SIG-M5 treated with dmso at 0.1 percent for 504 hours (cell line): ENCODE measurements at regions not wholly inside any gene's neighbourhood (a gene's known extent, or its start where the extent isn't known, plus 50 kb on each side); places are given as distances from the start of the nearest gene placed in this dataset.

Experiments used
- DNase-seq: peaks from one replicate; lab custom pipeline; 2025; ENCODE audit not compliant: unreplicated experiment; lab: John Stamatoyannopoulos, UW

GRCh38 chr4:152100379-152101201 lies 339.8 kb upstream of the GATB start:
- no peak for DNase-seq

- DNase-seq: no peak
Measured at GRCh38 chr4:152099981-152100378, 339.2 kb upstream of the GATB start.

DNA sequence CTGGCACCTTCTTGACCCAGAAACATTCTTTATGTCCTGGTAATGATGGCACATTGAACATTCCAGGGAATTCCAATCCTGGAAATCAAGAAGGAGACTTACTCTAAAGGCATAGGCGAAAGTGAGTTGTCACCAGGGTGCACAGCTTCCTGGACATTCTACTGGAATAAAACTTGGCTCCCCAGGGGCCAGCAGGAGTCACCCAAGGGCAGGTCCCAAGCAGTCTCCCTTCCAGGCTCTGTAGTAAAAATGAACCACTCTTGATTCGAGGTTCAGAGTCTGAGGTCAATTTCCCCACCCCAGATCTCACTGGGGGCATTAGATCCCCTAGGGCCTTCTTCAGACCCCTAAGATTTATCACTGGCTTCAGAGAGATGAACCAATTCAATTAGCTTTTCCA lies 338.7 kb upstream of the GATB start:
- no peak for DNase-seq

GRCh38 chr4:152099061-152099425 lies 338.2 kb upstream of the GATB start:
- no peak for DNase-seq

DNA sequence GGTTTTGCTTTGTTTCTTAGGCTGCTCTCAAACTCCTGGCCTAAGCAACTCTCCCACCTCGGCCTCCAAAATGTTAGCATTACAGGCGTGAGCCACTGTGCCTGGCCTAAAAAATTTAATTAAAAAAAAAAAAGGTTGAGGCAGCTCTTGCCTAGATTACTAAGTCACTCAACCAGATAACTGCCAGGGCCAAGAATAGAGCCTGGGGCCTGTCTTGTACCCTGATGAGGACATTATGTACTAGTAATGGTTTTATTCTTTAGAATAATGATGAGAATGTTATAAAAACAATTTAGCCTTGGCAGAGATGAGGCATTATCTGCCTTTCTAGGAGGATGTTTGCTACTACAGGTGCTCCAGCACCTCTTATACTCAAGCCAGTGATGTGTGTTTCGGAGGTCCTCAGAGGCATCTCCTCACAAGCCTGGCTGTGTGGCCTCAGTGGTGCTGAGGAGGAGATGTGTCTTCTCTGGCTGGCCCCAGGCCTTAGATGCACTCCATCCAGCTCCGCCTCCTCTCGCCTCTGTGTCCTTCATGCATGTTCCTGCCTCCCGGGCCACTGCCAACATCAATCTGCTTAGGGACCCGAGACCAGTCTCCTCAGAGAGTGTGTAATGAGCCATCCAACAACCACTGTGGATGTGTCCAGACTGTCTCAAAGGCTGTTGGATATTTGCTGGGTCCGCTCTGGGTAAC lies 337.7 kb upstream of the GATB start:
- no peak for DNase-seq

DNA sequence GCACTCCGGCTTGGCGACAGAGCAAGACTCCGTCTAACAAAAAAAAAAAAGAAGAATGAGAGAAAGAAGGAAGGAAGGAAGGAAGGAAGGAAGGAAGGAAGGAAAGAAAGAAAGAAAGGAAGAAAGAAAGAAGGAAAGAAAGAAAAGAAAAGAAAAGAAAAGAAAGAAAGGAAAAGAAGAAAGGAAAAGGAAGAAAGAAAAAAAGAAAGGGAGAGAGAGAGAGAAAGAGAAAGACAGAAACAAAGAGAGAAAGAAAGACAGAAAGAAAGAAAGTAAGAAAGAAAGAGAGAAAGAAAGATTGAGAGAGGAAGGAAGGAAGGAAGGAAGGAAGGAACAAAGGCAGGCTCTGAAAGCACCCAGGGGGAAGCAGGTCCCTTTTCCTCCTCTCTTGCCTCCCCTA lies 336.6 kb upstream of the GATB start:
- DNase-seq: no peak

- no peak for DNase-seq
Measured at GRCh38 chr4:152095701-152096070, 334.9 kb upstream of the GATB start.

- no peak for DNase-seq
Measured at GRCh38 chr4:152094970-152095700, 334.3 kb upstream of the GATB start.

GRCh38 chr4:152091405-152091804 lies 330.6 kb upstream of the GATB start:
- DNase-seq: no peak

DNA sequence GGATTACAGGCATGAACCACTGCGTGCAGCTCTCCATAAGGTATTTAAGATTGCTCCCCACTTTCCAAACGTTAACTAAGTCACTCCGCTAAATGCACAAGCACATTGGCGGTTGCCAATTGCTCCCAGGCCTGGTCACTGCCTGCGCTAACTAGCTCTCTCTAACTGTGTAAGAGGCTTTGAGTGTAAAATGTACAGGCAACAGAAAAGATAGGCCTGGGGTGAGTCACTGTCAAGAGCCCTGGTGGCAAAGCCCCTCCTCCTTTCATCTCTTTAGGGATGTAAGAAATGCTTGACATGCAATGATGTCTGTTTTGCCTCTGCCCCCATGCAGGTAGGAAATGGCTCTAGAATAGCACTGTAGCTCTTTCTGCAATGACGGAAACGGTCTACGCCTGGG lies 329.7 kb upstream of the GATB start:
- DNase-seq: no peak

DNA sequence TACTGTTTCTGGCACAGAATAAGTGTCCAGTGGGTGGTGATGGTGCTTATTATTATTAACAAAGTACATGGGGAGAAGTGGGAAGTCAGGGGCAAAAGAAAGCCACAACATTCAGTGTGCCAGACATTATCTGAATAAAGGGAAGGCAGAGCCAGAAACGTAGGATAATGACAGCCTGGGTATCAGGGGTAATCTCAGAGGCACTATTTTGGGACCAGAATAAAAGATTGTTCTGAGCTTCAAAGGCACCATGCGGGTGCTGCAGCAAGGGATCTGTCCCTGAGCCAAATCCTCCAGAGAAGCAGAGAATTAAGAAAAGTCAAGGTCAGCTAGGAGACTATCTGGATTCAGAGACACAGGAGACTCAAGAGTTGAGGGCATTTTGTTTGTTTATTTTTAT lies 328.8 kb upstream of the GATB start:
- no peak for DNase-seq

- DNase-seq: no peak
Measured at GRCh38 chr4:152087335-152087734, 326.5 kb upstream of the GATB start.

DNA sequence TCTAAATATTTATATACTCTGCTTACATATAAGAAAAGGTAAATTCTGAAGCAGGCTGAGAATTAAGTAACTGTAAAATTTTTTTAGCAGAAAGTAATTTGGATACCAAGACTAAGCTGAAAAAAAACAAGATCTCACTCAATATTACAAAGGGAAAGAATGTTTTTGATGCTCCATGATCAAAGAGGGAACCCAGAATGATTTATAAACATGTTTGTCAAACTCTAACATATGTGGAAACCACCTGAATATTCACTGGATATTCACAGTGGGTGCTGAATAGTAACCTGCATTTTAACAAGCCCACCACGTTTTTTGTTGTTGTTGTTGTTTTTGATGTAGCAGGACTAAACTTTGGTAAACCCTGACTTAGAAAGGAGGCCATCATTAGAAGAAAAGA lies 324.9 kb upstream of the GATB start:
- no peak for DNase-seq

DNA sequence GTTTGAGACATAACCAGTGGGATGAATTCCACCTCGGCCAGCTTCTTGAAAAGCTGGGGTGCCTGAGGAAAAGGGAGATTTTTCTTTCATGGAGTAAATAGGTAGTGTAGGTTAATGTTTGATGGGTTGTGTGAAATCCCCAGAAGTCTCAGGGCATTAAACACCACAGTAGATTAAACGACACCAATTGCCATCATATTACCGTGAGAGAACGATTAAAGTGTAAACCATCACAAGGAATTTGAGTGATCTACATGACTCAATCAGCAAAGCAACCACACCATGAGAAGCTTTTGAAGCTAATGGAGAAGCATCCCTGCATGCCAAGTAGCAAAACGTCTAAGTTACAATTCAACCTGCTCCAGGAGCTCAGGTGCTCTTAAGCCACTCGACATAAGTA lies 322.5 kb upstream of the GATB start:
- DNase-seq: no peak

- no peak for DNase-seq
Measured at GRCh38 chr4:152081024-152081423, 320.2 kb upstream of the GATB start.

DNA sequence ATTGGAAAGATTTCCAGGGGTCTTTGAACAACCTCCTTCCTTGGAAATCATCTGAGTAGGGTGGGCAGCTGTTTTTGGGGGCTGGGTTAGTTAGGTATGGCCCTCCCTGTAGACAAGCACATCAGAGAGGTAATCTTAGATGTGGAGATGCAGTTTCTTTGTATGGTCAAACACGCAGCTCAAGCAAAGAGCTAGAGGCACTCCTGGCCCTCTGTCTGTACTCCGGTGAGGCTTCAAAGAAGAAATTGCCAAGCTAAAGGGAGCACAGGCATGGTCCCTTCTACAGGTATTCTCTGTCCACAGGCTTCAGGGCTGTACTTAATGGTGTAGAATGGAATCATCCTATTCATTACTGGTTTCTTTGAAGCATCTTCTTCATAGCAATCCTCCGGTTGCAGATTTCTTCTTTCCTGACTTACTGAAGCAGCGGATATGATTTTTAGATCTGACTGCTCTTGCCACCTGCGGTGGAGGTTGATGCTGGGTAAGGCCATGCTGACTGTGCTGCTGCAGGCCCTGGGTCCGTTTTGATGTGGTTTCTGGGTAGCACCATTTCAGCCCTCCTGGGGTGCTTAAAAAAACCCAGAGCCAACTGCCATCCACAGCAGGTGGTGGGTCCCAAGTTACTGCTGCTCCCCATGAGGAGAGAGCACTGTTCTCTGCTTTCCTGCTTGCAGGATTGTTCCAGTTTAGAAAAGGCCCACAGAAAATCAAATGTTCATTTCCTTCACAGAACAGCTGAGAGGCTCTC lies 318.9 kb upstream of the GATB start:
- DNase-seq: no peak

DNA sequence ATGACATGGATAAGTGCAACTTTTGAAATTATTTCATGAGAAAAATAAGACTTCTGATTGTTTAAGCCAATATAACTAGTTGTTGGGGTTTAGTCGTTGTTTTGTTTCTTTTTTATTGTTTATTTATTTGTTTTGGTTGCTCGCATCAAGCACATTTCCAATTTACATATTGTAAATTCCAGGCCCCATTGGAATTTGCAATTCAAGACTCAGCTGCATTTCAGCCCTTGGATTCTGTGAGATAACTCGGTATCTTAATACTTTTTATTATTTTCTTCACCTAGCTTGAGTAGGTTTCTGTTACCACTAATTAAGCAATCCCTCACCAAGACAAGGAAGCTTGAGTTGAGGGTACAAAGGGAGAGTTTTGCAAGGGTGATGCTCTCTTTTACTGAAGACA lies 318.3 kb upstream of the GATB start:
- DNase-seq: no peak

GRCh38 chr4:152077582-152077981 lies 316.8 kb upstream of the GATB start:
- no peak for DNase-seq

GRCh38 chr4:152075253-152075928 lies 314.6 kb upstream of the GATB start:
- no peak for DNase-seq

DNA sequence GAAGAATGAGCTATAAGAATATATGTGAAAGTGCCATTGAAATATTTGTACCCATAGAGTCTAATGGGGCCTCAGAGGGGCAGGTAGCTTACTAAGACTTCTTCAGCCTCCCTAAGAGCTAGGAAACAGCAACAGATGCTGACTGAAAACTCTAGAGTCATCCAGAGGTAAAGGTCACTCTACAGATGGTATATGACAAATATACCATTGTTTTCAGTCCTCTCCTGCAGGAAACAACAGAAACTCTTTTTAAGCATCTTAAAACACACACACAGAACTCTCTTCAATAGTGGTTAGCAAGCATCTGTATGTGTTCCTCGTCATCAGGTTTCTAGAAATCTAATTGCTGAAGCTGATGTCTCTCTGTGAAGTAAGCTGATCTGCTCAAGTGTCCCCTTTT lies 313.8 kb upstream of the GATB start:
- DNase-seq: no peak

GRCh38 chr4:152074088-152074437 lies 313.3 kb upstream of the GATB start:
- DNase-seq: no peak
